ENCODE measurements at regions not wholly inside any gene's neighbourhood (a gene's known extent, or its start where the extent isn't known, plus 50 kb on each side); places are given as distances from the start of the nearest gene placed in this dataset.
"Not testable (repeated sequence)": the region's sequence is repeated elsewhere in the genome, so short reads cannot be mapped to it uniquely, and the experiment has no call there.

DNA sequence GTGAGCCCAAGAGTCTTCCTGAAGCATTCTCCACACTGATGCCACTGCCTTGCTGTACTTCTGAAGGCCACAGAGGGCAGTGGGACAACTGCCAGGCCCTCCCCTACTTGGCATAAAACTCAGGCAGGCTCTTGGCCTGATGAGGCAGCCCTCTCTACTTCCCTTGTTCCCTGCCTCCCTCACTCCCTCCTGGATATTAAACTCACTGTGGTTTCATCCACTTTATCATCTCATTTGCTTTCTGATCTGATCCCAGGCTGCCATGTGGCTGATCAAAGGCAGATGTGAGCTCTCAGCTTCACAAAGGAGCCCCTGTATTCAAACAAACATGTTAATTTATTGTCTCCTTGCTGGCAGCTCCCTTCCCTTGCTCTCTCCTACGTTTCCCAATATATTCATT lies 533.5 kb downstream of the IGSF11 start:
- DNase-seq = no peak

DNA sequence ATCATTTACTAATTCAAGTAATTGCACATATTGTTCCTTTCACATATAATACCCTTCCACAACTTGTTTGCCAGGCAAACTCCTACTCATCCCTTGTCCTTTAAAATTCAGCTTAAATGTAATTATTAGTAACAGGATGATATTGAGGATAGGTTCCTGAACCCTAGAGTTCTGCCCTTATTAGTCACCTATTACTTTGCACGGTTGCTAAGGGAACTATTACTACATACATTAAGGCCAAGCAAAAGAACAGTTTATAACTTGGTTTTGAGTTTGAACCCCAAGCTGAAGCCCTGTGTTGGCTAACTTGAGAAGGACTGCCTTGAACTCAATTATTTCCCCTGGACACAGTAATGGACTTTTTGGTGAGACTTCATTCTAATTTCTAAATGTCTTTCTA lies 529.7 kb downstream of the IGSF11 start:
- no peak for DNase-seq

DNA sequence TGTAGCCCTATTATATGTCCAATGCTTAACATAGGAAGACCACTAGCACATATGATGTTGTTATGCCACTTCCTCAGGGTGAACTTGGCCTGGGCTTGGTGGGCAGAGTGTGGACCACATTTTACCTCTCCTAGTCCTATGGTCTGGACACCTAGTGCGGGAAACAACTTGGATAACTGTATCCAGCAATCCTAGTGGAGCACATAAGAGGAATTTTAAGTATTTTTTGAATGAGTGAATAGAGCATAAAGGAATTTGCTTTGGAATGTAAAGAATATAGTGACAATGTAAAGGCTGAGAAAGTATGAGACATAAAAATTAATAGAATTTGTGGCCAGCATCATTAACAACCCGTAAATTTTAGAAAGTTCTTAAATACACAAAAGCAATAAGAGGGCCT lies 528.9 kb downstream of the IGSF11 start:
- DNase-seq = no peak

DNA sequence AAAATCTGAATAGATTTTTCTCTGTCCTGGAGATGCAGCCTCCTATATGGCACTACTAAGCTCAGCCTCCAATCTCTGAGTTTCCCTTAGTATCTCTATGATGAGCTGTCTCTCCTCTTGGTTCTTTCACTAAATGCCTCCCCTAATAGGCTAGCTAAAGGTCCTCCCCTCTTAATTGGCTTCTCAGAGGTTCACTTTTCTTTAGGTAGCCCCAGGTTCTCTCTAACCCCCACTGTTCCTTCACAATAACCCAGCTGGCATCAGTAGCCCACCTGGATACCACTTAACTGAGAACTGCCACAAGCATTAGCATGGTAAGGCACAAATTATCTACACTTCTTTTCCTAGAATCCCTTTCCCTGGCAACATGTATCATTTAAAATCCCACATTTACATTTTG lies 523.2 kb downstream of the IGSF11 start:
- DNase-seq = no peak

DNA sequence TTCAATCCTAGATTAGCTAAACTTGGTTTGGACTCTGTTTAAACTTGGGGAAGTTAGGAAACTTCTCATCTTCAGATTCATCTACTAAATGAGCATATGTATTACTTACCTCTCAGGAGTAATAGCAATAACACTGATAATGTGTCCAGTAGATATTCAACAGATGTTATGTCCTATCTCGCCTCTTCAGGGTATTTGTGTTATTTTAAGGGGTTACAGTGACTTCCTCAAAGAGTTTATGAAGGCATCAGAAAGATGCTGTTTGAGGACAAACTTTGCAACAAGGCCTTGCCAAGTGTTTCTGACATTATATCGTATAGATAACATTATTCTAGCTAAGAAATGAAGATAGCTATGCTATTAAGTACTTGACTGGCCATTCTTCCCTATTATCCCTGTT lies 522.3 kb downstream of the IGSF11 start:
- no peak for DNase-seq

DNA sequence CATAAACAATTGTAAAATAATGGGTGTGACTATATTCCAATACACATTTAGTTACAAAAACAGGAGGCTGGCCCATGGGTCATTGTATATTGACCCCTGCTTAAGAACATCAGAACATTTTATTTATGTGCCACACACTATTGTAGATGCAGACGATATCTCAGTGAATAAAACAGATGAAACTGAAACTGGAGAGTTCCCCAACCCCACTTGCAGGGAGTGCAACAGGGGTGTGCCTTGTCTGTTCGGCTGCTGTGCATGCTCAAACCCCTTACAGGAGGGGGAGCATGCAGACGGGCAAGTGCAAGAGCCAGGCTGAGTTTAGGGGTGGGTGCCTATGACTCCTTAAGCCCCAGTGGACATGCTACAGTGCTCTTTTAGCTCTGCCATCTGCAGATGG lies 509.6 kb downstream of the IGSF11 start:
- DNase-seq = no peak

DNA sequence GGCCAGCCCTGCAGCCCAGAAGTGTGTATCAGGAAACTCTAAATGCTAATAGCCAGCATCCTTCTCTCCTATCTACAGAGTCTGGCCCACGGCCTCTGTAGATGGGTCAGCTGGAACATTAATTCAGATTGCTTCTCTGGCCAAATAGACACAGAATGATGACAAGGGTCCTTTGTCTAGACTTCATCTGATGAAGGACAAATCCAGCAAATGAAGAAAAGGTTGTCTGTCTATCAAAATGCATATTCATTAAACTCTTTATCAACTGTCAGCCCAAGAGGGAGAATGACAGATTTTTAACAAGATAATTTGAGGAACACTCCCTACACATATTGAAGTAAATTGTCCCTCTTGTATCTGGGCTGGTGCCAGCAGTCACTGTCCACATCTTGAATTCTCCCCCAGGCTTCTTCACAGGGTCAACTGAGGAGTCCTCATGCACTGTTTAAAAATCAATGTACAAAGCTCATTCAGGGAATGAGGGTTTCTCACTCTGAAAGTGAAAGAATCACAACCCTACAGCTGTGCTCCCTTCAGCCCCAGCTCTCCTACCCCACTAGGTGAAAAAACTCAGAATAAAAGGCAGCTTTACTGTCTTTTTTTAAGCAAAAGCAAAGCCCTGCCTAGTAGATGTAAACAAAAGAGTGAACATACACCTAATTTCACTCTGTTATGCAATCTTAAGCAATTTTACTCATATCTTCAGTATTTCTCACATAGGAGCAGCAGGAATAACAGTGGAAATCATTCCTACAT lies 507.7 kb downstream of the IGSF11 start:
- no peak for DNase-seq

DNA sequence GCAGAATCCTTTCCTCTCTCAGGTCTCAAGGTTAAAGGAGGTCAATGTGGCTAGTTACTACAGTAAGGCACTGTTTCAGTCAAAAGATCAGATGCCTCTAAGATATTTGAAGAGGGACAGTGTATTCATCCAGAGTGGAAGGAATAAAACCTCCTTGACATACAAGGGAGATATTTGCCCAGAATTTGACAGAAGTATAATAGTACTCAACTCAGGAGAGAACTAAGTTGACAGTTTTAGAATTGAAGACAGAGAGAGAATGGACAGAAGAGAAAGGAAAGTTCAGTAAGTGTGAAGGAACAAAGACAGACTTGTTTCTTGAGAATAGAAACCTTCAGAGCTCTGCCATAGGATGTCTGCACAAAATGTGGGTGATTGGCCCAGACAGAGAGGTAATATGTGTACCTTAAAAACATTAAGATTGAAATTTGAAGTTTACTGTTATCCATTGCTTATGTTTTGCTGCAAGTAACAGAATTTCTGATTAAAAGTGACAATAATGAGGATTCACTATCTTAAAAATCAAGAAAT lies 507.1 kb downstream of the IGSF11 start:
- DNase-seq = no peak

DNA sequence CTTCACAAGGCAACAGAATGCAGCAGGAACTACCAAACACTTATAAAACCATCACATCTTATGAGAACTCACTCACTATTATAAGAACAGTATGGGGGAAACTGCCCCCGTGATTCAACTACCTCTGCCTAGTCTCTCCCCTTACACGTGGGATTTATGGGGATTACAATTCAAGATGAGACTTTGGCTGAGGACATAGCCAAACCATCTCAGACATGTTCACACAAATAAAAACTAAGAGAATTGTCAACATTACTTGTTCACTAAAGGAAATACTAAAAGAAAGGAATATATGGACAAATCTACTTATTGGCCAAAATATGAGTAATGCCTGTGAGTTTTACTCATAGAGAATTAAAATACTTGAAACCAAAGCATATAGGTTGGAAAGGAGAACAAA lies 505.1 kb downstream of the IGSF11 start:
- DNase-seq = no peak

DNA sequence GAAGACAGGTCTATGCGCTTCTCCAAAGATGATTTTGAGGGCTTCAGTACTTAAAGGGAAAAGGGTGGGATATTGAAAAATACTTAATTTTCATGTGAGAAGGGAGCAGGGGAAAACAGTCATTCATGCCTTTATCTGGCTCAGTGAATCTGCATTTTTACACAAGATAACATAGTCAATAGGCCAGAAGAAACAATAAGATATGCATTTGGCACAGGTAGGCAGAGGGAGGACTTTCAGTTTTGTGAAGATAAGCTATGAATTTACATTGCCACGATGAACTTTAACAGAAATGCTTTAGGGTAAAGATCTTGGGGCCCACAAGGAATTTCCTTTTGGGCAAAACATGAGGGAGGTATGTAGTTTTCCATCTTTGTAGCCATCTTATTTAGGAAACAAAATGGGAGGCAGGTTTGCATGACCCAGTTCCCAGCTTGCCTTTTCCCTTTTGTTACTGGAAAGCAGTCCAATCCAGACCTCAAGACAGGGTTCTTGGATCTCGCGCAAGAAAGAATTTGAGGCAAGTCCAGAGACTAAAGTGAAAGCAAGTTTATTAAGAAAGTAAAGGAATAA lies 504.2 kb downstream of the IGSF11 start:
- DNase-seq = no peak

DNA sequence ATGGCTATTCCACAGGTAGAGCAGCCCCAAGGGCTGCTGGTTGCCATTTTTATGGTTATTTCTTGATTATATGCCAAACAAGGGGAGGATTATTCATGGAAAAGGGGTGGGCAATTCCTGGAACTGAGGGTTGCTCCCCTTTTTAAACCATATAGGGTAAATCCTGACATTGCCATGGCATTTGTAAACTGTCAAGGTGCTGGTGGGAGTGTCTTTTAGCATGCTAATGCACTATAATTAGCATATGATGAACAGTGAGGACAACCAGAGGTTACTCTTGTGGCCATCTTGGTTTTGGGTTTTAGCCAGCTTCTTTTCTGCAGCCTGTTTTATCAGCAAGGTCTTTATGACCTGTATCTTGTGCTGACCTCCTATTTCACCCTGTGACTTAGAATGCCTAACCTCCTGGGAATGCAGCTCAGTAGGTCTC lies 503.7 kb downstream of the IGSF11 start:
- DNase-seq = not testable (repeated sequence)

DNA sequence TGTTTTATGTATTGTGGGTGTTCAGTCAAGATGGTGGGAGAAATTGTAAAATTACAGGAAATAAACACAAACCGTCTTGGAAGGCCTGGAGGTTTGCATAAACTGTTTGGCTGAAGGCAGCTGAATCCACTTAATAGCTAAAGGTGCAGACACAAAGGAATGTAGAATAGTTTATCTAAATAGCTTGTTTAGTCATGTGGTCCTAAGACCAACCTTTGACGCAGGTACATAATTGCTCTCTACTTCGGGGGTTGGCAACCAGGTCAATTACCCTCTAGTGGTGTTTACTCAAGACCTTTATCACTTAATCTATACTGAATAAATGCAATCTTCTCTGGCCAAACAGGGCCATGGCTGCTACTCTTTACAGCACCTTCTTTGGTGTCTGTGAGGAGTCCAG lies 502.8 kb downstream of the IGSF11 start:
- DNase-seq = no peak

DNA sequence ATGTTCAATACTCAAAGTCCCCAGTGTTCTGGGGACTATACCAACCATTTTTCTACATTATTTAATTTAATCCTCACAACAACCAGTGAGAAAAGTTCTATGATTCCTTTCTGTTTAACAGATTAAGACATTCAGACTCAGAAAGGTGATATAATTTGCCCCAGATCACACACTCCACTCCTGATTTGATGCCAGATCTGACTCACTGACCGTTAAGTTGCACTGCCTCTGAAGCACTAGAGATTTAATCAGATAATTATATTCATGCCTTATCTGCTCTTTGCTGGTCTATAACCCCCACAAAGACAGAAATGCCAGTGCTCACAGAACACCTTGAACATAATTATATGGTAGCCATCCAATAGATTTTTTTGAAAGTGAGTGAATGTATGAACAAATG lies 501.0 kb downstream of the IGSF11 start:
- DNase-seq = no peak

DNA sequence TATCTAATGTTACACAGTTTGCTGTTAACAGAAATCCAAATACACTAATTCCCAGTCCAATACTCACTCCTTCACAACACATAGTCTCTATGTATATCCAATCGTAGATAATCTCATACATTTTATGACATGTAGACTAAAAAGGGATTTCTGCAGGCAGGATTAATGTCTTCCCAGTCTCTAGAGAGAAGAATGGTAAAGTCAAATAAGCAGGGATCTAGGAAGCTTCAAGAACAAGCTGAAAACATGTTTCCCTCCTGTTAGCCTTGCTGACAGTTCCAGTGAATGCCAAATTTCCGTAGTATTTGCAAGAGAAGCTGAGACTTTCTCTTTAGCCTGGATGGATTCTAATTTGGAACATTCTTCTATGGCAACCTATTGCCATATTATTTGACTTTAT lies 500.1 kb downstream of the IGSF11 start:
- no peak for DNase-seq

DNA sequence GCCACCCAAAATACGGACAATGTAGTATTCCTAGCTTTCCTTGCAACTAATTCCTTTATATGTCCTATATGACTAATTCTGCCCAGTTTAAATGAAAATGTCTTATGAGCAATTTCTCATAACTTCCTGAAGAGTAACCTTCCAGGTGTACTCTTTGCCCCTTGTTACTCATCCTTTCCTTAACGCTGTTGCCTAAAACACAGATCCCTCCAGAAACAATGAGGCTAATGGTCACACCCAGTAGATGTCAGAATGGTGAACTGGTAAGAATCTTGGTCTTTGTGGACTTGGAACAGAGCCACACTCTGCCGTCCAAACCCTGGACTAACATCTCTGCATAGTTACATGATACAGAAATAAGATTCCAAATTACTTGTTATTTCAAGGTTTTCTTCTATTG lies 497.9 kb downstream of the IGSF11 start:
- DNase-seq = no peak

DNA sequence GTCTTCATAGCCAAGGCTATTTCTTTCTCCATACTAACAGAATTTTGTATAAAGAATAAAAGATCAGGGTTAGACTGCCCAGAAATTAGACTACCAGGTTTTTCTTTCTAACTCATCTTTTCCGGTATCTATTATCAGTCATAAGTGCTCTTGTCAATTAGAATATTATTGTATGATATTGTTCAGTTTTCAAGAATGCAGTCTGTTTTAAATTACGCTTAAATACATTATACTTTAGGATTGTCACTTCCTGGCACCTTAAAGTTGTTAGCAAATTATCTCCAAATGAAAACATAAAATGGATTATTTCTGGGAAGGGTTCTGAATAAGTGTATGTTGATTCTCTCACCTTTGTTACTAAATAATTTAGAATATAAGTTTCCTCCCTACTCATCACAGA lies 497.2 kb downstream of the IGSF11 start:
- DNase-seq = no peak

DNA sequence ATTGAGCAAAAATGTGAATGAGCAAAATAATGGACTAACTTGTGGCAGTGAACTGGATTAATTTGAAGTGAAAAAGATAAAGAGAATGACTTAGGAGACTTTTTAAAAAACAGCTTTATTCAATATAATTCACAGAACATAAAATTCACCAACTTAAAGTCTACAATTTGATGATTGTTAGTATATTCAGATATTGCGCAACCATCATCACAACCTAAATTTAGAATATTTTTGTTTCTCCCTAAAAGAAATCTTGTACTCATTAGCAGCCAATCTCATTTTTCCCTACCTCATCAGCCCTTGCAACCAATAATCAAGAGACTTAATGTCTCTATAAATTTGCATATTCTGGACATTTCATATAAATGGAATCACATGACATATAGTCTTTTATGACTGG lies 496.5 kb downstream of the IGSF11 start:
- no peak for DNase-seq

DNA sequence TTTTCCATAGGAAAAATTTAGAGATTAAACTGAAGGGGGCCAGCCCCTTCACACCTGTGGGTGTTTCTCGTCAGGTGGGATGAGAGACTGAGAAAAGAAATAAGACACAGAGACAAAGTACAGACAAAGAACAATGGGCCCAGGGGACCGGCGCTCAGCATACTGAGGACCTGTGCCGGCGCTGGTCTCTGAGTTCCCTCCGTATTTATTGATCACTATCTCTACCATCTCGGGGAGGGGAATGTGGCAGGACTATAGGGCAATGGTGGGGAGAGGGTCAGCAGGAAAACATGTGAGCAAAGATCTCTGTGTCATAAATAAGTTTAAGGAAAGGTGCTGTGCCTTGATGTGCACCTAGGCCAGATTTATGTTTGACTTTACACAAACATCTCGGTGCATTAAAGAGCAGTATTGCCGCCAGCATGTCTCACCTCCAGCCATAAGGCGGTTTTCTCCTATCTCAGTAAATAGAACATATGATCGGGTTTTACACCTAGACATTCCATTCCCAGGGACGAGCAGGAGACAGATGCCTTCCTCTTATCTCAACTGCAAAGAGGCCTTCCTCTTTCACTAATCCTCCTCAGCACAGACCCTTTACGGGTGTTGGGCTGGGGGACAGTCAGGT lies 494.7 kb downstream of the IGSF11 start:
- DNase-seq = not testable (repeated sequence)

DNA sequence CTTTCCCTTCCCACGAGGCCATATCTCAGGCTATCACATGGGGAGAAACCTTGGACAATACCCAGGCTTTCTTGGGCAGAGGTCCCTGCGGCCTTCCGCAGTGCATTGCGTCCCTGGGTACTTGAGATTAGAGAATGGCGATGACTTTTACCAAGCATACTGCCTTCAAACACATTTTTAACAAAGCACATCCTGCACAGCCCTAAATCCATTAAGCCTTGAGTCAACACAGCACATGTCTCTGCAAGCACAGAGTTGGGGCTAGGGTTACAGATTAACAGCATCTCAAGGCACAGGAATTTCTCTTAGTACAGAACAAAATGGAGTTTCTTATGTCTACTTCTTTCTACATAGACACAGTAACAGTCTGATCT lies 494.2 kb downstream of the IGSF11 start:
- DNase-seq = not testable (repeated sequence)

DNA sequence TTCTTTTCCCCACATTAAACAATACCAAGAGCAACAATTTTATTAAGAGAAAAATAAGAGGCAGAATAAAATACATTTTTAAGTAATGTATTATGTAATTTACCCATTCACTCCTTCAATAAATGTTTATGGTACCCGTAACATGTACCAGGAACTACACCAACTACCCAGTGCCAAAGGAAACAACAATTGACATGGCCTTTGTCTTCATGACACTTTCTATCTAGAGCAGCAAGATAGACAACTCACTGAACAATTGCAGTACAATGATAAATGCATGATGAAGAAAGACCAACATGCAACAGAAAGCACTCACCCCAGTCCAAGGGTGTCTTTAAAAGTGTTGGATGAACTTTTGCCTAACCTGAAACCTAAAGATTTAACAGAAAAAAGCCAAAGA lies 493.8 kb downstream of the IGSF11 start:
- DNase-seq = no peak

DNA sequence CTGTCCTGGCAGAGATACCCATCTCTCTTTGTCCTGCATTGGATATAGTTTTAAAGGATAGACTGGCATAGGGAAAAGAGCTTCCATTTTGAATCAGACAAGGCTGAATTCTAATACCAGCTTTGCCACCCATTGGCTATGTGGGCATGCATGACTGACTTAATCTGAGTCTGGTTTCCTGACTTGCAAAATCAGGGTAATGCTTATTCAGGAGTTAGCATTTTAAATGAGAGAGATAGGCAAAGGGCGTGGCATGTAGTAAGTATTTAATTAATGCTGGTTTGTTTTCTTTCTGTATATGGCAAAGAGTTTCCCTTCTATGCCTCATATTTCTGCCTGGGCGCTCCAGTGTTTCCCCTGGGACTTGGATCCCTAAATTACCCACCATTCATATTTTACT lies 492.9 kb downstream of the IGSF11 start:
- DNase-seq = no peak

DNA sequence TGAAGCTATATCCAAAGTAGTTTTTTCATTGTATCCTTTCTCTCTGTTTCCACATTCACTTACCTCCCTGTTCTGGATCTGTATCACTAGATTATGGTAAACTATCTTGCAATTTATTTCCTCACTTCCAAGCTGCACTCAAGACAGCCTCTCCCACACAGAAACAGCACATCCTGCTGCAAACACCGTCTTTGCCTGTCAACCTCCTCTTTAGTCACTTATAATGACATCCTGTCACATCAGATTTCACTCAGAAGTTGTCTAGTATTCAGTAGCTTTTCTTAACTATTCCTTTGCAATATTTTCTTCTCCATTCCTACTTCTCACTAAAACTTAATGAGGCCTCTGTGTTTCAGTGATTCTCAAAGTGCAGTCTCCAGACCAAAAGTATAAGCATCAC lies 490.8 kb downstream of the IGSF11 start:
- DNase-seq = no peak

DNA sequence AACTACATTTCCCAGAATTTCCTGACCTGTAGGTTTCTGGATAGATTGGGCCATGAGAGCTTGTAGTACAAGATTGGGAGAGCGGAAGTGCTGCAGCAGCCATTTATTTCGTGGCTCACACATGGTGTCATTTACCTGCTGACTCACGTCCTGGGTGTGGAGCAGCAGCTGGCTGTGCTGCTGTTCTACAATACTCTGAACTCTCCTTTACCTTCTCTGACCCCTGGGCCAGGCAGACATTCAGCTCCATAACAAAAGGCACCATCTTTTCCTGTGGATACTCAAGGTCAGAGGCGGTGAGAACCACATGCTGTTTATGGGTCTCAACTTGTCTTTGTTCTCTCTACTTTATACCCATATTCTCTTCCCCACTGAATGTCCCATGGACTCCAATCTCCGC lies 490.2 kb downstream of the IGSF11 start:
- DNase-seq = no peak

DNA sequence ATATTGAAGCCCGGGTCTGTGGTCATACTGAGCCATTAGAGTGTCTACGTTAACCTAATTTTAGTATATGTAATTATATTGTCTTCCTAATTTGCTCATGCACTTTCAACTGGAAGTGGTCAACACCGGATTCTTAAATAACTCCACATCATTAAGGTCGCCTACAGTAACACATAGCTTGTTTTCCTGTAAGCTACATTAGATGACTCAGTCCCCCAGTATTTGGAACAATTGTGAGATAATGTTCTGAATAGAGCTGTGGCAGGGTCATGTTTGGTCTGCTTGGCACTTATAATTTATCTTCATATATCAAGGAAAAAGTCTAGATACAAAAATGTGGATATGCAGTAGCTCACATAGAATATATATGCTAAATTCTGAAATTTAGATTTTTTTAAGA lies 486.2 kb downstream of the IGSF11 start:
- no peak for DNase-seq
